Mucosa of rectum (tissue), 2 donors: ENCODE measurements at regions not wholly inside any gene's neighbourhood (a gene's known extent, or its start where the extent isn't known, plus 50 kb on each side); places are given as distances from the start of the nearest gene placed in this dataset.
A peak's percentile ranks its signal among the peaks of the same experiment; 100 is the strongest.
"Not testable (repeated sequence)": the region's sequence is repeated elsewhere in the genome, so short reads cannot be mapped to it uniquely, and the experiment has no call there.

Source experiments
- H3K27ac ChIP-seq, 2 donors: one replicate each; pipeline ENCODE4 v1.7.0; 2013; ENCODE audit warnings: inconsistent platforms in 2 of 2, low read depth in 2 of 2, low read length in 2 of 2
- H3K27me3 ChIP-seq, 2 donors: one replicate each; pipeline ENCODE4 v1.7.0; 2013; ENCODE audit warnings: low read length in 2 of 2; ENCODE audit not compliant: control insufficient read depth in 2 of 2, insufficient read depth in 2 of 2
- H3K36me3 ChIP-seq, 2 donors: one replicate each; pipeline ENCODE4 v1.7.0; 2013; ENCODE audit warnings: low read length in 2 of 2; ENCODE audit not compliant: control insufficient read depth in 2 of 2, insufficient read depth in 2 of 2
- H3K4me1 ChIP-seq, 2 donors: one replicate each; pipeline ENCODE4 v1.7.0; 2013; ENCODE audit warnings: low read length in 2 of 2, mild to moderate bottlenecking in 1 of 2; ENCODE audit not compliant: control insufficient read depth in 2 of 2, insufficient read depth in 2 of 2
- H3K4me3 ChIP-seq, 2 donors: one replicate each; pipeline ENCODE4 v1.7.0; 2013; ENCODE audit warnings: low read length in 2 of 2
- H3K9ac ChIP-seq, 2 donors: one replicate each; pipeline ENCODE4 v1.7.0; 2013; ENCODE audit warnings: low read length in 2 of 2, low read depth in 1 of 2, mild to moderate bottlenecking in 1 of 2
- H3K9me3 ChIP-seq, 2 donors: one replicate each; pipeline ENCODE4 v1.7.0; 2013; ENCODE audit warnings: low read length in 2 of 2; ENCODE audit not compliant: control insufficient read depth in 2 of 2
- donor health status: healthy.
- donor health status: Normal muscosa, but diverticular disease.

GRCh38 chr11:59008947-59009346, 69.7 kb downstream of the GLYATL1 start:
- Histone ChIP-seq H3K27me3 (no peaks in the 10 kb centered on the region), H3K9me3 (no peaks in the 10 kb centered on the region)

GRCh38 chr11:59009661-59010060, 70.4 kb downstream of the GLYATL1 start:
- H3K27me3 ChIP-seq, result no peaks in the 10 kb centered on the region
- no peak overlapping the region for H3K9ac ChIP-seq
- H3K4me3 ChIP-seq, result no peak overlapping the region
- no peaks in the 10 kb centered on the region for H3K9me3 ChIP-seq
- H3K36me3 ChIP-seq, result no peaks in the 10 kb centered on the region
- no peak overlapping the region for H3K27ac ChIP-seq
- no peaks in the 10 kb centered on the region for H3K4me1 ChIP-seq

More at GRCh38 chr11:59008947-59009346, 69.7 kb downstream of the GLYATL1 start:
- H3K36me3 ChIP-seq, result no peaks in the 10 kb centered on the region
- H3K9ac ChIP-seq, result no peak overlapping the region
- no peak overlapping the region for H3K27ac ChIP-seq
- no peaks in the 10 kb centered on the region for H3K4me1 ChIP-seq
- H3K4me3 ChIP-seq, result no peak overlapping the region

GRCh38 chr11:59010708-59011107, 71.4 kb downstream of the GLYATL1 start:
- H3K9ac ChIP-seq, result no peak overlapping the region
- H3K36me3 ChIP-seq, result no peaks in the 10 kb centered on the region
- H3K9me3 ChIP-seq, result no peaks in the 10 kb centered on the region
- H3K4me1 ChIP-seq, result no peaks in the 10 kb centered on the region
- no peak overlapping the region for H3K27ac ChIP-seq
- H3K27me3 ChIP-seq, result no peaks in the 10 kb centered on the region
- H3K4me3 ChIP-seq, result no peak overlapping the region

GRCh38 chr11:59011655-59012397, 72.5 kb downstream of the GLYATL1 start:
- H3K27me3 ChIP-seq, result no peaks in the 10 kb centered on the region
- no peak overlapping the region for H3K27ac ChIP-seq
- H3K9me3 ChIP-seq, result no peaks in the 10 kb centered on the region
- H3K9ac ChIP-seq, result no peak overlapping the region
- H3K4me3 ChIP-seq, result no peak overlapping the region
- no peaks in the 10 kb centered on the region for H3K4me1 ChIP-seq
- H3K36me3 ChIP-seq, result no peaks in the 10 kb centered on the region

GRCh38 chr11:59012398-59013265, 73.3 kb downstream of the GLYATL1 start:
- Histone ChIP-seq H3K4me3 (no peak overlapping the region), H3K4me1 (no peaks in the 10 kb centered on the region), H3K27ac (no peak overlapping the region), H3K36me3 (no peaks in the 10 kb centered on the region), H3K9me3 (no peaks in the 10 kb centered on the region), H3K27me3 (no peaks in the 10 kb centered on the region), H3K9ac (no peak overlapping the region)

- Histone ChIP-seq H3K4me1 (peaks cover 0 to 13% of the 10 kb centered on the region in 2 donors), H3K4me3 (peak overlapping the region in 1 of 2 donors; percentile 26), H3K27ac (no peak overlapping the region), H3K36me3 (no peaks in the 10 kb centered on the region), H3K9me3 (no peaks in the 10 kb centered on the region), H3K9ac (no peak overlapping the region), H3K27me3 (no peaks in the 10 kb centered on the region)
These were observed 61.0 kb upstream of the GLYATL1B start for GRCh38 chr11:59025097-59025496.

GRCh38 chr11:59028105-59028504, 58.0 kb upstream of the GLYATL1B start:
- Histone ChIP-seq H3K4me3 (no peak overlapping the region), H3K4me1 (peaks cover 0 to 14% of the 10 kb centered on the region in 2 donors), H3K27ac (no peak overlapping the region), H3K36me3 (no peaks in the 10 kb centered on the region), H3K9ac (no peak overlapping the region), H3K27me3 (no peaks in the 10 kb centered on the region), H3K9me3 (no peaks in the 10 kb centered on the region)

- H3K9ac ChIP-seq, result no peak overlapping the region
- no peaks in the 10 kb centered on the region for H3K36me3 ChIP-seq
- no peaks in the 10 kb centered on the region for H3K27me3 ChIP-seq
These were observed 56.7 kb upstream of the GLYATL1B start for GRCh38 chr11:59029366-59029889.

GRCh38 chr11:59030037-59030436, 56.1 kb upstream of the GLYATL1B start:
- H3K36me3 ChIP-seq, result no peaks in the 10 kb centered on the region
- H3K9ac ChIP-seq, result no peak overlapping the region
- peaks cover 0 to 14% of the 10 kb centered on the region in 2 donors for H3K4me1 ChIP-seq
- no peaks in the 10 kb centered on the region for H3K9me3 ChIP-seq
- H3K4me3 ChIP-seq, result peak overlapping the region; percentile 32 to 50
- H3K27ac ChIP-seq, result no peak overlapping the region
- no peaks in the 10 kb centered on the region for H3K27me3 ChIP-seq

More at GRCh38 chr11:59029366-59029889, 56.7 kb upstream of the GLYATL1B start:
- Histone ChIP-seq H3K4me3 (peak overlapping the region; percentile 32 to 50), H3K27ac (no peak overlapping the region), H3K9me3 (no peaks in the 10 kb centered on the region), H3K4me1 (peaks cover 0 to 14% of the 10 kb centered on the region in 2 donors)

GRCh38 chr11:59031746-59032145, 54.4 kb upstream of the GLYATL1B start:
- H3K9ac ChIP-seq, H3K27ac ChIP-seq, H3K27me3 ChIP-seq, H3K9me3 ChIP-seq, H3K4me3 ChIP-seq, H3K36me3 ChIP-seq: not testable (repeated sequence)
- peaks cover 0 to 11% of the 10 kb centered on the region in 2 donors for H3K4me1 ChIP-seq
